ENCODE measurements at regions not wholly inside any gene's neighbourhood (a gene's known extent, or its start where the extent isn't known, plus 50 kb on each side); places are given as distances from the start of the nearest gene placed in this dataset.

DNA sequence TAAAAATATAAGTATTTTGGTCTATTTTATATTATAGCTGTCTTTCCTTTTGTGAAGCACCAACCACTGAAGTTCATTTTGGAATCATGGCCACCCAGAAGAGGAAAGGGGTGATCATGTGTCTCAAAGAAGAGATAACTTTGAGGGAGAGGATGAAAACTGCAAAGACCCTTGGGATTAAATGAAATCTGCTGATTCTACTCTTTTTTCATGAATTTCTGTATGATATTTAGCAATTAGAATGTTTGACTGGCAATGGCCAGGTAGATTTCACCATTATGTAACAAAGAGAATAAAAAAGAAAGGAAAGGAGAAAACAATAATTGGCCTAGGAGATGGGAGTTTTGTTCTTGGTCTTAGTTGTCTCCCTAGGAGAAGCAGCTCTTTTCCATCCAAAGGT, 350.8 kb downstream of the EMP1 start:
- Histone ChIP-seq H3K4me3 (no peak overlapping the region), H3K9me3 (no peaks in the 10 kb centered on the region), H3K4me1 (no peaks in the 10 kb centered on the region), H3K27me3 (ENCODE audit: insufficient read depth in 3 of 3, low read length in 2 of 3) (peaks cover 0 to 3% (median 0%) of the 10 kb centered on the region in 3 donors), H3K27ac (no peak overlapping the region), H3K36me3 (ENCODE audit: insufficient read depth in 1 of 2, low read depth in 1 of 2) (no peaks in the 10 kb centered on the region)
- intact Hi-C loops (cut with DNase I), result loop anchor here in 1 of 2 donors (10.0 kb wide), 1 partner anchor 182 kb away; no protein-coding TSS in a partner anchor
- TF ChIP-seq, protein P1, sequence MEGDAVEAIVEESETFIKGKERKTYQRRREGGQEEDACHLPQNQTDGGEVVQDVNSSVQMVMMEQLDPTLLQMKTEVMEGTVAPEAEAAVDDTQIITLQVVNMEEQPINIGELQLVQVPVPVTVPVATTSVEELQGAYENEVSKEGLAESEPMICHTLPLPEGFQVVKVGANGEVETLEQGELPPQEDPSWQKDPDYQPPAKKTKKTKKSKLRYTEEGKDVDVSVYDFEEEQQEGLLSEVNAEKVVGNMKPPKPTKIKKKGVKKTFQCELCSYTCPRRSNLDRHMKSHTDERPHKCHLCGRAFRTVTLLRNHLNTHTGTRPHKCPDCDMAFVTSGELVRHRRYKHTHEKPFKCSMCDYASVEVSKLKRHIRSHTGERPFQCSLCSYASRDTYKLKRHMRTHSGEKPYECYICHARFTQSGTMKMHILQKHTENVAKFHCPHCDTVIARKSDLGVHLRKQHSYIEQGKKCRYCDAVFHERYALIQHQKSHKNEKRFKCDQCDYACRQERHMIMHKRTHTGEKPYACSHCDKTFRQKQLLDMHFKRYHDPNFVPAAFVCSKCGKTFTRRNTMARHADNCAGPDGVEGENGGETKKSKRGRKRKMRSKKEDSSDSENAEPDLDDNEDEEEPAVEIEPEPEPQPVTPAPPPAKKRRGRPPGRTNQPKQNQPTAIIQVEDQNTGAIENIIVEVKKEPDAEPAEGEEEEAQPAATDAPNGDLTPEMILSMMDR (IDR thresholded peaks at IDR 0.05), result no peak
- no peak for DNase-seq
- no peak for ATAC-seq

DNA sequence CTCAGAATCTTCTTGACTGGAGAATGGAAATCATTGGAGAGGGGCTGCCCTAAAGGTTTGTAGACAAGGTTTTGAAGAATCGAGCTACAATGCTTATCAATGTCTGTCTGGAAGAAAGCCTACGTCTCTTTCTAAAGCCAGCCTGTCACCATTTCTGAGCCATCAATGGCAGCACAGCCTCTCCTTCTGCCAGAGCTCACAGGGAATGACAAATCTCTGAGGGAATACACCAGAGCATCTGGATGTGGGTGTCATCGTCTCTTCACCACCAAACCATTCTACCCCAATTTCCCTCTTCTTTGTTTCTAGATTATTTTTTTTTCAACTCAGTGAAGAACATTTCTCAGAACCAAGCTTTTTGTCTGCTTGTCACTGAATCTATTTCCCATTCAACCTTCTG, 349.7 kb downstream of the EMP1 start:
- intact Hi-C loops (cut with DNase I), result loop anchor here in 1 of 2 donors (10.0 kb wide), 1 partner anchor 181 kb away; no protein-coding TSS in a partner anchor
- DNase-seq (no peak), ATAC-seq (no peak)
- H3K27me3 ChIP-seq (ENCODE audit: insufficient read depth in 3 of 3, low read length in 2 of 3), result peaks cover 0 to 3% (median 0%) of the 10 kb centered on the region in 3 donors
- no peak overlapping the region for H3K4me3 ChIP-seq
- H3K4me1 ChIP-seq, result no peaks in the 10 kb centered on the region
- WGBS, 3 donors, result 75 to 87% (median 78%) methylated on average over 3 of the region's 3 CpGs
- H3K27ac ChIP-seq, result no peak overlapping the region
- no peaks in the 10 kb centered on the region for H3K9me3 ChIP-seq
- H3K36me3 ChIP-seq (ENCODE audit: insufficient read depth in 1 of 2, low read depth in 1 of 2), result no peaks in the 10 kb centered on the region
- TF ChIP-seq, protein P1 (IDR thresholded peaks at IDR 0.05), result no peak

DNA sequence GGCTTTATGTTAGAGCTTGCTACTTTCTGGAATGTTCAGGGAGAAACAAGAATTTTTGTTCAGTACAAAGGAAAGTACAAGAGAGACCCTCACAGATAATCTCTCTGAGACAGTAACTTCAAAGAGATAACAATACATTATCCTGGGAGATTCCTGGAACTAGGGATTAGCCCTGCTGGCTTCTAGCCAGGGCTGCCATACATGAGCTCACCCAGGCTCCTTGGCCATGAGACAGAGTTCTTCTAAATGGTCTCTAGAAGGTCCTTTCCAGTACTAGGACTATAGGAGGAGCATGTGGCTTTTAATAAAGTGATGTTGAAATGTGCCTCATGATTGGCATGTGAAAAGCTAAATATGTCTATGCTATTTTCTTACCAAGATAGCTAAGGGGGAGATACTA, 342.5 kb downstream of the EMP1 start:
- no peaks in the 10 kb centered on the region for H3K9me3 ChIP-seq
- intact Hi-C loops (cut with DNase I), result loop anchor here (5.0 to 10.0 kb wide), 2 partner anchors 177 to 254 kb away; no protein-coding TSS in a partner anchor

DNA sequence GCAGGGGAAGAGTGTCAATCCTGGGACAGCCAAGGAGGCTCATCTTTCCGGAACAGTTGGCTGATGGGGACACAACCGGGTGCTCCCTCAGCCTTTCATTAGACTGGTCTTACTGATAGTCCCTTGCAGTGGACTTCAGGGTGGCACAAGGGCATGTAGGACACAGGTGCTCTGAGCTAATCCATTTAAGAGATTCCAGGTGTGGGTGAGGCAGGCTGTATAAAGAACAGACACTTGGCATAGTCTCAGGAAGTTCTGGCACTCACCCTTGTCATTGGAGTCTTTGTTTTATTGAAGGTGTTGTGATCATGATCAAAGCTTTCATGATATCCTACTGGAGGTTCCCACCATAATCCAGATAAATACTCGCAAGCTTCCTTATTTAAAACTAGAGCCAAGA, 341.6 kb downstream of the EMP1 start:
- Histone ChIP-seq H3K27ac (no peak overlapping the region), H3K4me3 (no peak overlapping the region), H3K36me3 (ENCODE audit: insufficient read depth in 1 of 2, low read depth in 1 of 2) (no peaks in the 10 kb centered on the region), H3K27me3 (ENCODE audit: insufficient read depth in 3 of 3, low read length in 2 of 3) (no peaks in the 10 kb centered on the region), H3K9me3 (no peaks in the 10 kb centered on the region), H3K4me1 (no peaks in the 10 kb centered on the region)
- DNase-seq (no peak), ATAC-seq (no peak)
- TF ChIP-seq, protein P1 (IDR thresholded peaks at IDR 0.05), result no peak
- WGBS, 3 donors, result 85 to 86% (median 86%) methylated on average over 3 of the region's 3 CpGs
- intact Hi-C loops (cut with DNase I), result loop anchor here (5.0 to 10.0 kb wide), 2 partner anchors 176 to 253 kb away; no protein-coding TSS in a partner anchor

More for the DNA sequence above, 342.5 kb downstream of the EMP1 start:
- Histone ChIP-seq H3K4me1 (no peaks in the 10 kb centered on the region), H3K27me3 (ENCODE audit: insufficient read depth in 3 of 3, low read length in 2 of 3) (no peaks in the 10 kb centered on the region), H3K4me3 (no peak overlapping the region), H3K27ac (no peak overlapping the region), H3K36me3 (ENCODE audit: insufficient read depth in 1 of 2, low read depth in 1 of 2) (no peaks in the 10 kb centered on the region)
- ATAC-seq, result no peak
- DNase-seq, result no peak
- TF ChIP-seq, protein P1 (IDR thresholded peaks at IDR 0.05), result no peak

DNA sequence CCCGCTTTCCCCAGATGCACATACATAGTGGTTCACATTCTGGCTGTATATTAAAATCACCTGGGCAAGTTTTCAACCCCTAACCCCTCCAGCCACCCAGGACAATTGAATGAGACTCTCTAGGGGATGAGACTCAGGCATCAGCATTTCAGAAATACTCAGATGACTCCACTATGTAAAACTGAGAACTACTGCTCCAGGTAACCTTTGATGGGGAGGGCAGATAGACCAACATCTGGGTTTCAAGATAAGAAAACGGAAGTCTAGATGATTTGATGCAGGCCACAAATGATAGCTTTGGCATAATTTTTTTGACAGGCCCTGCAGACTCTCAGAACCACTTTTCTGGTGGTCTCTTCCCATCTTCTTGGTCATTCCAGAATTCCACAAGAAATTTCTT, 341.1 kb downstream of the EMP1 start:
- 83 to 88% (median 86%) methylated on average over 2 of the region's 2 CpGs for WGBS, 3 donors
- Histone ChIP-seq H3K27me3 (ENCODE audit: insufficient read depth in 3 of 3, low read length in 2 of 3) (no peaks in the 10 kb centered on the region), H3K9me3 (no peaks in the 10 kb centered on the region), H3K27ac (no peak overlapping the region), H3K4me1 (no peaks in the 10 kb centered on the region), H3K4me3 (no peak overlapping the region), H3K36me3 (ENCODE audit: insufficient read depth in 1 of 2, low read depth in 1 of 2) (no peaks in the 10 kb centered on the region)
- no peak for DNase-seq
- intact Hi-C loops (cut with DNase I), result loop anchor here (5.0 to 10.0 kb wide), 2 partner anchors 175 to 253 kb away; no protein-coding TSS in a partner anchor
- ATAC-seq, result no peak
- TF ChIP-seq, protein P1 (IDR thresholded peaks at IDR 0.05), result no peak
